ENCODE measurements at regions not wholly inside any gene's neighbourhood (a gene's known extent, or its start where the extent isn't known, plus 50 kb on each side); places are given as distances from the start of the nearest gene placed in this dataset.

- TF ChIP-seq CTCF (IDR thresholded peaks at IDR 0.05) (no peak), EZH2 (IDR thresholded peaks at IDR 0.05; ENCODE audit: borderline replicate concordance, insufficient read depth, low read depth, low read length, poor library complexity, severe bottlenecking) (no peak)
Measured at GRCh38 chr22:48306785-48307510, 1520.7 kb downstream of the BRD1 start.
